SHP77 treated with DMSO at 0.1 percent for 48 hours (cell line): ENCODE measurements at regions not wholly inside any gene's neighbourhood (a gene's known extent, or its start where the extent isn't known, plus 50 kb on each side); places are given as distances from the start of the nearest gene placed in this dataset.
"Not testable (repeated sequence)": the region's sequence is repeated elsewhere in the genome, so short reads cannot be mapped to it uniquely, and the experiment has no call there.

Experiments
- DNase-seq: peaks from one replicate; lab custom pipeline; 2025; lab: John Stamatoyannopoulos, UW

DNA sequence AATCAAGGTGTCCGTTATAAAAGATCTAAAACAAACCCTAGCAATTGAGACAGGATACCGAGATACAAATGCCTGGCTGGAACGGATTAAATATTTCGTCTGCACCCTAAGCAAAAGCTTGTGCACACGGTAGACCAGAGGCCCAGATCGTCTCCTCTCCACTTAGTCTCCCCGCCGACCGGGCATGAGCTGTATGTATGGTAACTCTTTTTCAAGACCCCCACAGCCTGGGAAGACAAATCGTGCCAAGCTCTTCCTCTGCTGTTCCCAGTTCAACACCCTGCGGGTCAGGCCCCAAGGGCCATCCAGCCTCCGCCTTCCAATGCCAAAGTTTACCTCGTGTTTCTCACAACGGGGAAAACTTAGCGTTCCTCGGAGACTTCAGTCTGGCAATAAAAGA is 285.7 kb upstream of the GALNT17 start:
- DNase-seq = no peak

DNA sequence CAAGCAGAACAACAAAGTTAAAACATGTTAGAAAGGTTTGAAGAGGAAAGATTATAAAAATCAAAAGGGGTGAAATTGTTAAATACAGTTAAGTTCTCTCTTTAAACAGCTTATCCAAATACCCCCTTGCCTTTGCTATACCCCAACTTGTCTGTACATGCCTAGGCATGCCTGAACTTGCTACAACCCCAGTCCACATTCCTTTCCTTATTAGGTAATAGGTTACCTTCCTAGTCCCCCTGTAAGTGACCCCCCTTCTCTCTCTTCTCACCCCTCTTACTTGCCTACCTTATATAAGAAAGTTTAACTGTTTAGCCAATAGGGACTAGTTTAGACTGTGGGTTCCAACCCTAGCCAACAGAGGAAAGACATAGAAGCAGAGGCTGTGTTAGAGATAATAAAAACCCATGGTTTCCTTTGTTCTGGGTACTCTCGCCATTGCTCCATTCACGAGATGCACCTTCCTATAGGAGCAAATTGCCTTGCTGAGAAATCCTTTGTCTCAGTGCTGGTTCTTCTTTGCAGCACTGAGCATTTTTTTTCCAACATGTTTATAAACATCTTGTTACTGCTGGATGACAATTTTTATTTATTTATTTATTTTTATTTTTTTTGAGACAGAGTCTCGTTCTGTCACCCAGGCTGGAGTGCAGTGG is 282.2 kb upstream of the GALNT17 start:
- DNase-seq = no peak

DNA sequence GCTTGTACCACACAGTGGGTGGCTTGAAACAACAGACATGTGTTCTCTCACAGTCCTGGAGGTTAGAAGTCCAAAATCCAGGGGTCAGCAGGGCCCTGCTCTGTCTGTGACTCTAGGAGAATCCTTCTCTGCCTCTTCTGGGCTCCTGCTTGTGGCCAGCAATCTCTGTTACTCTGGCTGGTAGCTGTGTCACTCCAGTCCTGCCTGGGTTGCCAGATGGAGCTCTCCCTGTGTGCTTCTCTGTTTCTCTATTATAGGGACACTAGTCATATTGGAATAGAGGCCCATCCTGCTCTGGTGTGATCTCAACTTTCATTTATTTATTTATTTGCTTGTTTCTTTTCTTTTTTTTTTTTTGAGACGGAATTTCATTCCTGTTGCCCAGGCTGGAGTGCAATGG is 276.6 kb upstream of the GALNT17 start:
- DNase-seq = no peak

DNA sequence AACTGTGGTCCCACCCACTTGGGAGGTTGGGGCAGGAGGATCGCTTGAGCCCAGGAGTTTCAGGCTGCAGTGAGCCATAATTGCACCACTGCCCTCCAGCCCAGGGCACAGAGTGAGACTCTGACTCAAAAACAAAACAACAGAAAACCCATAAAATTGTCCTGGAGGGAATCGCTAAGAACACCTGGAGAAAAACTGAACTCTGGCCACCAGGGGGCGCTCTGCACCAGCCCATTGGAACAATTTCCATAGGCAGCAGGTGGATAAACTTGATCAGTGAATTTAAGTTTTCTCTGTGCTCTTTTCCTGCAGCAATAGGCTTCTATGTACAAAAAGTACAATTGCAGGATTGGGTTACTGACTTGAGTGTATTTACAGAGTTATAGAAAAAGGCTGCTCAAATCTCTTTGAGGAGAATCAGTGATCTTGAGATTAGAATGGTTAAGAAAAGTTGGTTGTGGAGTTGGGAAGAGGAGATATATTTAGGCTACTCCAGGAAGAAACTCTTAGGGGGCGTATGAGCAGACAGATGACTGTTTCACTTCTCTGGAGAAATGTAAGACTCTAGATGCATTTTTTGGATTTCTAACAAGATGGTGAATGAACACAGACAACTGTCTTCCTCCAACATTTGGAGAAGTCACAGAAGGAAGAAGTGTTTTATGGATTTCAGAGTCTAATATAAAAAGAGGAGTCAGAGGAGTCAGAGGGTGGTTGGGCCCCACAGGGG is 274.9 kb upstream of the GALNT17 start:
- peak; percentile 5 for DNase-seq

DNA sequence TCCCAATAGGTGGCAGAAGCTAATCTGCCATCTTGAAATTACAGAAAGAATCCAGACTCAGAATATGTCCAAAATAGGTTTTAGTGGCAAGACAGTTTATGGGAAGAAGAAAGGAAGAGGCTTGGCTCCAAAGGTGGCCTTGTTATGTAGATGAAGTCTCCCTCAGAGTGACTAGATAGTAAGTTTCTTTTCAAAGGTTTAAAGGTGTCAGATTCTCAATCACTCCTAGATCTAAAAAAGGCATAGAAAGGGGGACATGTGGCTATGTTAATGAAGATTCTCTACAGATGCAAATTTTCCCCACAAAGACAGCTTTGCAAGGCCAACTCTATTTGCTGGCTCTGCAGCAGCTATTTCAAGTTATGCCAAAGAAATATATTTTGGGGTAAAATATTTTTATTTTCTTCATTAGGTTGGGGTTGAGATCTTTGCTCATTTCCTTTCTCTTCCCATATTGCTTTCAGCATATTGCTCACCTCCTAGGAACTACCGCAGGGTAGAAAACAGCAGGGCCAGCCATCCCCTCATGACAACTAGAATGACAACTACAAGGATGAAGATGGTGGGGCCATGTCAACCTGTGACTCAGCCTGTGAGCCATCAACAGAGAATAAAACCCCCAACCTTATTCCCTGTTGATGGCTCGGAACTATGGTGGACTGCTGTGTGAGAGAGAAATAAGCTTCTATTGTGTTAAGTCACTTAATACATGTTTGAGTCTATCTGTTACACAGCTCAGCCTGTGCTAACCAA is 274.0 kb upstream of the GALNT17 start:
- DNase-seq = no peak

DNA sequence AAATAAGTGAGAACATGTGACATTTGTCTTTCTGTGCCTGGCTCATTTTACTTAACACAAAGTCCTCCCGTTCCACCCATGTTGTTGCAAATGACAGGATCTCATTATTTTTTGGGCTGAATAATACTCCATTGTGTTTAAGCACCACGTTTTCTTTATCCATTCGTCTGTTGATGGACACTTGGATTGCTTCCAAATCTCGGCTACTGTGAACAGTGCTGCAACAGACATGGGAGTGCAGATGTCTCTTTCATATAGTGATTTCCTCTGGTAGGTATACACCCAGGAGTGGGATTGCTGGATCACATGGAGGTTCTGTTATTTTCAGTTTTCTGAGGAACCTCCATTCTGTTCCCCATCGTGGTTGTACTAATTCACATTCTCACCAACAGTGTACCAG is 264.4 kb upstream of the GALNT17 start:
- no peak for DNase-seq

DNA sequence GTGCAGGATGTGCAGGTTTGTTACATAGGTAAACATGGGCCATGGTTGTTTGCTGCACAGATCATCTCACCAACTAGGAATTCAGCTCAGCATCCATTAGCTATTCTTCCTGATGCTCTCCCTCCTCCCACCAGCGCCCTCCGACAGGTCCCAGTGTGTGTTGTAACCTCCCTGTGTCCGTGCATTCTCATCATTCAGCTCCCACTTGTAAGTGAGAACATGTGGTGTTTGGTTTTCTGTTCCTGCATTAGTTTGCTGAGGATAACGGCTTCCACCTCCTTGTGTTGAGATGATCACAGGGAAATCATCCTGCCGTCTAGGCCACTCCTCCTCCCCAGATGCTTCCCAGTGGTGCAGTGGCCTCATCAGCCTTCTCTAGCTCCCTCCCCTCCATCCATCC is 261.6 kb upstream of the GALNT17 start:
- DNase-seq = no peak

DNA sequence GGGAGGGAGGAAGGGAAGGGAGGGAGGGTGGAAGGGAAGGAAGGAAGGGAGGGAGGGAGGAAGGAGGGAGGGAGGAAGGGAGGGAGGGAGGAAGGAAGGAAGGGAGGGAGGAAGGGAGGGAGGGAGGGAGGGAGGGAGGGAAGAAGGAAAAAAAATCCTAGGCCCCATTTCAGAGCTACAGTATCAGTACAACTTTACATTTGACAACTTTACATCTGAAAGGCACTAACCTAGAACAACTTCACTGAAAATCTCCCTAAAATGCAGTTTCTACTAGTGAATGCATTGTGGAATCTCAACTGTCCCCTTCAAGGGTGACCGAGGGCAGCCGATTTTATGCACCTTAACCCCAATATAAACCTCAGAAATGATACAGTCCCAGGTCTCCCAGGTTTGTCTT is 259.8 kb upstream of the GALNT17 start:
- no peak for DNase-seq

DNA sequence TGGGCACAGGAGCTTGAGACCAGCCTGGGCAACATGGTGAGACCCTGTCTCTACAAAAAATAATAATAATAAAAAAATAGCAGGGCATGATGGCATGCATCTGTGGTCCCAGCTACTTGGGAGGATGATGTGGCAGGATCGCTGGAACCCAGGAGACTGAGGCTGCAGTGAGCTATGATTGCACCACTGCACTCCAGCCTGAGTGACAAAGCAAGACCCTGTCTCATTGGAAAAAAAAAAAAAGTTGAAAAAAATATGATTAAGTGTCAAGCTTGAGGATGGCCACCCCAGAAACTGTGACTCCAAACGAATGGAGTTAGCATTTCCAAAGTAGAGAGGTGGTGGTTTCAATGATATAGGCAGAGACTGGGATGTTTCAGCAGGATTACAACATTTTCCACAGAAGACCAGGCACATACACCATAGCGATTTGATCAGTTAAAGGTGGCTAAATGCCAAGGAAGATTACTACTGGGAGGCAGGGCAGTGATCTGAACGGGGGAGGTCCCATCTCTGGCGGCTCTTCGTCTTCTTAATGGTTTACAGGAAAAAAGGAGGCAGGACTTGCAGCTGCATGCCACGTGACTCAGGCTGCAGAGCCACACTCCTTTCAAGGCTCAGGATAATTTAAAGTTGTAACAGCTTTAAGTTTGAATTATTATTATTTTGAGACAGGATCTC is 250.6 kb upstream of the GALNT17 start:
- no peak for DNase-seq

DNA sequence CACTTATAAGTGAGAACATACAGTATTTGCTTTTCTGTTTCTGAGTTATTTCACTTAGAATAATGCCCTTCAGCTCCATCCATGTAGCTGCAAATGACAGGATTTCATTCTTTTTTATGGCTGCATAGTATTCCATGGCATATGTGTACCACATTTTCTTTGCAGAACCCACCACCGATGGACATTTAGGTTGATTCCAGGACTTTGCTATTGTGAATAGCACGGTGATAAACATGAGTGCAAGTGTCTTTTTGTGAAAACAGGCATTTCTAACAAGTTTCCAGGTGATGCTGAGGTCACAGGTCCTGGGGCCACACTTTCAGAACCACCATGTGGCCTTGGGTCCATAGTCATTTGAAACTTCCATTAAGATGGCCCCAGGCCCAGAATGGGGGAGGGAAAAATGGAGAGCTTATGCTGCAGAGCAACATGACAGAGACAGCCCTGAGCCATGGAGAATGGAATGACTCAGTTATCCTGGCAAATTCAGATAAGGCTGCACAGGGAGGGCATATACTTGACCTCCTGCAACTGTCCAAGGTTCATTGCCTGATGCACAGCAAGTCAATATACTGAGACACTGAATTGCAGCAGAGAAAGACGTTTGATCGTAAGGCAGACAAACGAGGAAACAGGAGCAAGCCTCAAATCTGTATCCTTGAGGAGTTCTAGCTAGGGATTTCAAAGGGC is 248.0 kb upstream of the GALNT17 start:
- no peak for DNase-seq

DNA sequence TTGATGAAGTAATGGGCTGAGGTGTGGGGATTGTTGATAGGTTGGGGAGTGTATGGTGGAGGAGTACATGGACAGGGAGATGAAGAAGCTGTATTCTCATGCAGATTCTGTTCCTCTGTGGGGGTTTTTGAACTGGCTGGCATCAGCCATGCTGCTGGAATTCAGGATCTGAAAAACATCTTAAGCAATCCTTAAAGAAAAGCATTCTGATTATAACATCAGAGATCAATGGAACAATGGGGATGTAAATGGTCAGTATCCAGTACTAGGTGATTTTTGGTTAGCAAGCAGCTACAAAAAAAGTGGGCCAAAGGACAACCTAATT is 247.5 kb upstream of the GALNT17 start:
- DNase-seq = no peak

DNA sequence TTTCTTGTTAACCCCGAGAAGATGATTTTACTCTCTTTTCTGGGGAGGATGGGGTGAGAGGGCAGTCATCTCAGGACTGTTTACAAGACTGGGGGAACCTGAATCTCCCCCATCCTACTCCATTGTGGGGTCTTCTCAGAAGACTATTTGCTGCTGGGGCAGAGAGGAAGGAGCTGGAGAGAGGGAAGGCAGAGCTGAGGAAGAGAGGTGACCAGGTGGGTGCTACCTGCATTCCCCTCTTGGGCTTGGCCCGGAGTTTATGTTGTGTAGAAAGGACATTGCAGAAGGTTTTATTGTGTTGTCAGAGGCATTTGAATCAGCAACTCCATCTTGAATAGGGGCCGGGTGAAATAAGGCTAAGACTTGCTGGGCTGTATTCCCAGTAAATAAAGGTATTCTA is 247.1 kb upstream of the GALNT17 start:
- no peak for DNase-seq

DNA sequence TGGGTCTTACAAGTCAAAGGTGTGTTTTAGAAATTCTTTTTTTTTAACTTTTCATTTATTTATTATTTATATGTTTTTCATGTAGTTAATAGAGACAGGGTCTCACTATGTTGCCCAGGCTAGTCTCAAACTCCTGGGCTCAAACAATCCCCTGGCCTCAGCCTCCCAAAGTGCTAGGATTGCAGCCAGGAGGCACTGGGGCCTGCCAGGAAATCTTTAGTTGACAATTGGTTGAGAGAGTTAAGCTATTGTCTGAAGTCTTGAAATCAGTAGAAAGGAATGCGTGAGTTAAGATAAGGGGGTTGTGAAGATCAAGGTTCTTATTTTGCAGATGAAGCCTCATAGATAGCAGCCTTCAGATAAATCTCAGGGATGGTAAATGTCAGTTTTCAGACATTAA is 245.4 kb upstream of the GALNT17 start:
- no peak for DNase-seq

DNA sequence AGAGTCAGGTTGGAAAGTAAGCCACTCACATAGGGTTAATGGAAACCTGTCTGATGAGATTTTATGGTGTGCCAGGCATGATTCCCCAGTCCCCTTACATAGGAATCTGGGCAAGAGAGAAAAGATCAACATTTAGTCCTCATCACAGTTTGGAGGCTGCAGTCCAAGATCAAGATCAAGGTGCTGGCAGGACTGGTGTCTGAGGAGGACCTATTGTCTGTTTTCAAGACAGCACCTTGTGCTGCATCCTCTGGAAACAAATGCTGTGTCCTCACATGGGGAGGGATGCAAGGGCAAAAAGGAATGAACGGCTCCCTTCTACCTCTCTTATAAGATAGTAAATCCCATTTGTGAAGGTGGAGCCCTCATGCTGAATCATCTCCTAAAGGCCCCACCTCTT is 244.8 kb upstream of the GALNT17 start:
- DNase-seq = no peak

DNA sequence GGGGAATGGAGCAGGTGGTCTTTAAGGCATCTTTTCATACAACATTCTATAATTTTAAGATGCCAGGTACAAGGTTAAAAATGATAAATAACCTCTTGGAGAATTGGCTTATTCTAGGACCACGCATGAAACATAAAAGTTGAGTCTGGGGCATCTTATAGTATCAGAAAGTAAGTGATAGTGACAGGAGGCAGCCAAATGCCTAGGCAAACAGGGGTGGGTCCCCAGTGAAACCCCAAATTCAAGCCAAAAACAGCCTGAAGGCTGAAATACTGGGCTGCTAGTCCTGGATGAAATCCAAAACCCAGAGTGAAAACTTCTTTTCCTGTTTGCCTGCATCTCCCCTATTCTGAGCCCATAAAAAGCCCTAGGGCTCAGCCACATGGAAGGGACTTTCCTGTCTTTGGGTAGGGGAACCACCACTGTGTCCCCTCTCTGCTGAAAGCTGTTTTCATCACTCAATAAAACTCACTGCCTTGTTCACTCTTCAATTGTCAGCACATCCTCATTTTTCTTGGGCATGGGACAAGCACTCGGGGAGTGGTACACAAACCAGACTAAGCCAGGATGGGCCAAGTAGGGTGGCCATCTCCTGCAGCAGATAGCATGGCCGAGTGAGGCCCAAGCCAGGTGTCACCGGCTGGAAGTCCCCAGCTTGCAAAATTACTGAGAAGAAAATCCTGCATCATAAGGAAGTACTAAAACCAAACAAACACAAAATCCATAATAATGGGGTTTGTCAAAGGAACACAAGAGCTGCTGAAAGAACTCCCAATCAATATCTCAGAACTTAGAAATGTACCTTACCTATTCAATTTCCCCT is 241.6 kb upstream of the GALNT17 start:
- no peak for DNase-seq

DNA sequence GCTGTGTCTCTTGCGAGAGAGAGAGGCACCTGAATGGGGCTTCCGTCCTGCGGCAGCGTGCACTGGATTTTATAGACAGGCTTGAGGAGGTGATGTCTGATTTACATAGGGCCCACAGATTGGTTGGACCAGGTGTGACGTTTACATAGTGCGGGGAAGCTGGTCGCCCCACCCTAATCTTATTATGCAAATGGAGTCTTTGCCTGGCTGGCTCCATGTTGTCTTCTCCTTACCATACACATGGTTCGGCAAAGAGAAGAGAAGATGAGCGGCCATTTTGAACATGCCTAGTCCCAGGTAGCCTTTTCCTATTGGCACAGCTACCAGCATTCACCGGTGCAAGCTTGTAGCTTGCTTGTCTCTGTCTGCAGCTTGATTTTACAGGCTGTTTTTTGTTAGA is 238.5 kb upstream of the GALNT17 start:
- DNase-seq = no peak

DNA sequence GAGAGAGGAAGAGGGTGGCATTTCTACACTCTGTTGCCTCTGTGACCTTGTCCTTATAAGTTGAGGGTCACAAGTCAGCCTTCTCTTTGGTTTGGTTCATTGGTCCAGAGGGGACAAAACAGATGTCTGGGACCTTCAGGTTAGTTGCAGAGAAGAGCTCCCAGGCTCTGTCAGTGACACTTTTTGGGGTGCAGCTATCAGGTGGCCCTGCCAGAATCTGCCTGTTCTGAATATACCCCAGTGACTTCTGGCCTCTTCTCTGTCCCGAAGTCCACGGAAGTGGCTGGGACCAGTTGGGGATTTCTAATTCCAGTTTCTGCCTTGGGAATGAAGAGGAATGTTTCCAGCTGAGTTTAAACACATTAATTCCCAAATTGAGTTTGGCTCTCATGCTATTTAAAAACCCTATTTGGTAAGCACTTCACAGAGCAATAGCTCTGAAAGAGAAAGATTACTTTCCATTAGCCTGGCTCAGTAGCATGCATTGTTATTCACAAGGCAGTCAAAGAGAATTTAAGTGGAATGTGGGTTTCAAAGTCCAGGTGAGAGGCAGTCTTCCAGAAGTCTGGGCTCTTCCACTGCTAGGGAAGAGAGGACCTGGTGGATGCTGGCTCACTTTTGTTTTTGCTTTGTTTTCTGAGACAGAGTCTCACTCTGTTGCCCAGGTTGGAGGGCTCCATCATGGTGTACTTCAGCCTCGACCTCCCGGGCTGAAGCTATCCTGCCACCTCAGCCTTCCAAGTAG is 237.8 kb upstream of the GALNT17 start:
- DNase-seq = no peak

DNA sequence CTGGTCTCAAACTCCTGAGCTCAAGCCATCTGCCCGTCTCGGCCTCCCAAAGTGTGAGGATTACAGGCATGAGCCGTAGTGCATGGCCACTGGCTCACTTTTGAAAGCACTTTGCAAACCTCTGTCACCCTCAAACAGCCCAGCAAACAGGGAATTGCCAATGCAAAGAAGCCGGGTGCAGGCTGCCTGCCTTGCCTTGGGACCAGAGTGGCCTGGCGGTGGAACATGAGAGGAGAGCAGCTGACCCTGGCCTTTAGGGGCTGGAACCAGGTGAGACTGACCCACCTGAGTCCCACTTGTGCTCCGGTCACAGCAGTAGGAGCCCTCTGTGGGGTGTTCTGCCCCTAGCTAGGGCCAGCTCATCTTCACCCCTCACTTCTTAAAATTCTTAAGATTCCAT is 237.1 kb upstream of the GALNT17 start:
- DNase-seq = no peak

DNA sequence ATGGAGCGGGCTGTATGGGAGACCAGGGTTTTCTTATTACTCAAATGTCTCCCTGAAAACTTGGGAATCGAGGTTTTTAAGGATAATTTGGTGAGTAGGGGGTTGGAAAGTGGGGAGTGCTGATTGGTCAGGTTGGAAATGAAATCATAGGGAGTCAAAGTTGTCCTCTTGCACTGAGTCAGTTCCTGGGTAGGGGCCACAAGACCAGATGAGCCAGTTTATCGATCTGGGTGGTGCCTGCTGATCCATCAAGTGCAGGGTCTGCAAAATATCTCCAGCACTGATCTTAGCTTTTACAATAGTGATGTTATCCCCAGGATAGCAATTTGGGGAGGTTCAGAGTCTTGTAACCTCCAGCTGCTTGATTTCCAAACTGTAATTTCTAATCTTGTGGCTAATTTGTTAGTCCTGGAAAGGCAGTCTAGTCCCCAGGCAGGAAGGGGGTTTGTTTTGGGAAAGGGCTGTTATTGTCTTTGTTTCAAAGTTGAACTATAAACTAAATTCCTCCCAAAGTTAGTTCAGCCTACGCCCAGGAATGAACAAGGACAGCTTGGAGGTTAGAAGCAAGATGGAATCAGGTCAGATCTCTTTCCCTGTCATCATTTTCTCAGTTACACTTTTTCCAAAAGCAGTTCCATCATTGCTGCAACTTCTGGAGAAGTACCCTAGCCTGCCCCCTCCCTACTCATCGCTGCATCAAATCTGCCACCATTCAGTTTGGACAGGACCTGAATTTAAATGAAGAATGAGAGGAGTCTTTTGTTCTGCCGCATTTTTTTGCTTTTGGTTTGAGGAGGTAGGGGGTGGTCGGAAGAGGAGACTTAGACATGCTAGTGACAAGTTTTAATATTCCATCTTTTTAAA is 236.4 kb upstream of the GALNT17 start:
- DNase-seq = not testable (repeated sequence)
